ENCODE measurements at regions not wholly inside any gene's neighbourhood (a gene's known extent, or its start where the extent isn't known, plus 50 kb on each side); places are given as distances from the start of the nearest gene placed in this dataset.

DNA sequence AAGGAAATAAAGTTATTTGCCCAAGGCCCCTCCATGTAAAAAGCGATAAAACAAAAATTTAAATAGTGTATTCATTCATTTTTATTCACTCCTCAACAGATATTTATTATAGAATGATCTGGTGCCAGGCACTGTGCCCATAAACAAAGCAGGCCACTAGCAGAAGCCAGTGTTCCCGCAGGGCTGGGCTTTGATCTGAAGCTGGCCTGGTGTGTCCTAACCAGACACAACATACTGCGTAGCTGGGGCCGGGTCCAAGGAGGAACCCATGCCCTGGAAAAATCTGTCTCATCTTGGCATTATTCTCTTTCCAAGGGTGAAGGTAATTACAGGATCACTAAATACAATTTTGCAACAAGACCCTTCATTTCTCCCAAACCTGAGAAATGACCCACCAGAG lies 537.4 kb upstream of the CDH5 start:
- no peaks in the 10 kb centered on the region for H3K79me2 ChIP-seq
- TF ChIP-seq EZH2phosphoT487 (IDR thresholded peaks at IDR 0.05; ENCODE audit: low read depth, severe bottlenecking, unreplicated experiment), result no peak
- no peak for TF ChIP-seq EZH2 (IDR thresholded peaks at IDR 0.05; ENCODE audit: borderline replicate concordance)
- TF ChIP-seq, protein P1, sequence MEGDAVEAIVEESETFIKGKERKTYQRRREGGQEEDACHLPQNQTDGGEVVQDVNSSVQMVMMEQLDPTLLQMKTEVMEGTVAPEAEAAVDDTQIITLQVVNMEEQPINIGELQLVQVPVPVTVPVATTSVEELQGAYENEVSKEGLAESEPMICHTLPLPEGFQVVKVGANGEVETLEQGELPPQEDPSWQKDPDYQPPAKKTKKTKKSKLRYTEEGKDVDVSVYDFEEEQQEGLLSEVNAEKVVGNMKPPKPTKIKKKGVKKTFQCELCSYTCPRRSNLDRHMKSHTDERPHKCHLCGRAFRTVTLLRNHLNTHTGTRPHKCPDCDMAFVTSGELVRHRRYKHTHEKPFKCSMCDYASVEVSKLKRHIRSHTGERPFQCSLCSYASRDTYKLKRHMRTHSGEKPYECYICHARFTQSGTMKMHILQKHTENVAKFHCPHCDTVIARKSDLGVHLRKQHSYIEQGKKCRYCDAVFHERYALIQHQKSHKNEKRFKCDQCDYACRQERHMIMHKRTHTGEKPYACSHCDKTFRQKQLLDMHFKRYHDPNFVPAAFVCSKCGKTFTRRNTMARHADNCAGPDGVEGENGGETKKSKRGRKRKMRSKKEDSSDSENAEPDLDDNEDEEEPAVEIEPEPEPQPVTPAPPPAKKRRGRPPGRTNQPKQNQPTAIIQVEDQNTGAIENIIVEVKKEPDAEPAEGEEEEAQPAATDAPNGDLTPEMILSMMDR (IDR thresholded peaks at IDR 0.05; ENCODE audit: poor library complexity), result no peak
- no peak overlapping the region for H3K4me3 ChIP-seq
- H3K4me2 ChIP-seq, result no peak overlapping the region
- H3K36me3 ChIP-seq (replicated peaks; ENCODE audit: insufficient read depth, low read depth), result no peaks in the 10 kb centered on the region
- no peak for DNase-seq (ENCODE audit: low spot score)
- no peaks in the 10 kb centered on the region for H4K20me1 ChIP-seq (ENCODE audit: insufficient read depth, poor library complexity, severe bottlenecking)
- no peak overlapping the region for H3K27ac ChIP-seq
- peaks cover 8% of the 10 kb centered on the region for H3K4me1 ChIP-seq (ENCODE audit: insufficient read depth)
- no peaks in the 10 kb centered on the region for H3K9me2 ChIP-seq (replicated peaks; ENCODE audit: insufficient read depth)
- H3K9me3 ChIP-seq (ENCODE audit: low read depth), result no peaks in the 10 kb centered on the region
- no peaks in the 10 kb centered on the region for H3K27me3 ChIP-seq
- WGBS (ENCODE audit: low lambda C conversion rate, missing lambda C conversion rate), result 97% methylated on average over 4 of the region's 4 CpGs
- H2AFZ ChIP-seq, result no peak overlapping the region

DNA sequence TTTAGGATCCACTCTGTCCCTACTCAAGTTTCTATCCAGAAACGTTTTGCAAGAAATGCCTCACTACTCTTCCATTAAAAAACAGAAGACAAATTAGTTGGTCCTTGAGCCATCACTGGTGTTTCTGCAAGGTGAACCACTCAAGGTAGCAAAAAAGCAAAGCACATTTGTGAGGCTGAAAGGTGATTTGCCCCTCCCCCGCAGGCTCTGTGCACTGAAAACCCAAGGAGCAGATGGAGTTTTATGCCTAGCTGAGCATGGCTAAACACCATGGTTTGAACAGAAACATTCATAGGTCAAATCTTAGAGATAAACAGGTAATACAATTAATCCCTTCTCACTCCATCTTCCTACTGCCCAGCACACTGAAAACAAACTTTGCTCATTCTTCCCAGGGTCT lies 538.2 kb upstream of the CDH5 start:
- Histone ChIP-seq H3K9me2 (replicated peaks; ENCODE audit: insufficient read depth) (no peaks in the 10 kb centered on the region), H3K4me3 (no peak overlapping the region), H3K27me3 (no peaks in the 10 kb centered on the region), H3K27ac (no peak overlapping the region), H4K20me1 (ENCODE audit: insufficient read depth, poor library complexity, severe bottlenecking) (no peaks in the 10 kb centered on the region), H3K4me2 (no peak overlapping the region), H3K79me2 (no peaks in the 10 kb centered on the region), H2AFZ (no peak overlapping the region), H3K9me3 (ENCODE audit: low read depth) (no peaks in the 10 kb centered on the region), H3K36me3 (replicated peaks; ENCODE audit: insufficient read depth, low read depth) (no peaks in the 10 kb centered on the region), H3K4me1 (ENCODE audit: insufficient read depth) (peaks cover 8% of the 10 kb centered on the region)
- WGBS (ENCODE audit: low lambda C conversion rate, missing lambda C conversion rate), result 84% methylated on average over 2 of the region's 2 CpGs
- DNase-seq (ENCODE audit: low spot score), result no peak
- TF ChIP-seq EZH2 (IDR thresholded peaks at IDR 0.05; ENCODE audit: borderline replicate concordance), result no peak
- no peak for TF ChIP-seq EZH2phosphoT487 (IDR thresholded peaks at IDR 0.05; ENCODE audit: low read depth, severe bottlenecking, unreplicated experiment)
- TF ChIP-seq, protein P1 (IDR thresholded peaks at IDR 0.05; ENCODE audit: poor library complexity), result no peak

DNA sequence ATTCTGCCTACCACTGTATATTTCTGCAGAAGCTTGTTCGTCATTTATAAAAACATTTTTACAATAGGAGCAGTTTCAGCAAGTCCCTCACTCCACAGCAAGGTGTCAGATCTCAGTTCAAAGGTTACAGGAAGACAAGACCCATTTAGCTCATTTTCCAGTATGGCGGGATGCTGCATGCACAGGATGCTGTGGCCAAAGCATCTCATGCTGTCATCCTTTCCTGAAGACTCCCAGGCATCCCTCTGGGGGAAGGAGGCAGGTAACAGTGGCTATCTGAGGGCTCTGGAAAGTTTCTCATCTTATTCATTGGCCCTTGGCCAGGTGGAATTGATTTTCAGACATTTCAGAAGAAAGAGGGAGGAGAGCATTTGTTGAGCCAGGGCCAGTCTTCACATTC lies 539.3 kb upstream of the CDH5 start:
- no peaks in the 10 kb centered on the region for H3K4me1 ChIP-seq (ENCODE audit: insufficient read depth)
- H3K4me2 ChIP-seq, result no peak overlapping the region
- H2AFZ ChIP-seq, result no peak overlapping the region
- no peak overlapping the region for H3K4me3 ChIP-seq
- no peaks in the 10 kb centered on the region for H3K9me3 ChIP-seq (ENCODE audit: low read depth)
- no peaks in the 10 kb centered on the region for H3K36me3 ChIP-seq (replicated peaks; ENCODE audit: insufficient read depth, low read depth)
- no peaks in the 10 kb centered on the region for H3K27me3 ChIP-seq
- H3K9me2 ChIP-seq (replicated peaks; ENCODE audit: insufficient read depth), result no peaks in the 10 kb centered on the region
- no peaks in the 10 kb centered on the region for H3K79me2 ChIP-seq
- TF ChIP-seq, protein P1 (IDR thresholded peaks at IDR 0.05; ENCODE audit: poor library complexity), result no peak
- TF ChIP-seq EZH2phosphoT487 (IDR thresholded peaks at IDR 0.05; ENCODE audit: low read depth, severe bottlenecking, unreplicated experiment), result no peak
- TF ChIP-seq EZH2 (IDR thresholded peaks at IDR 0.05; ENCODE audit: borderline replicate concordance), result no peak
- no peak for DNase-seq (ENCODE audit: low spot score)
- 94% methylated on average over 2 of the region's 2 CpGs for WGBS (ENCODE audit: low lambda C conversion rate, missing lambda C conversion rate)
- no peak overlapping the region for H3K27ac ChIP-seq
- no peaks in the 10 kb centered on the region for H4K20me1 ChIP-seq (ENCODE audit: insufficient read depth, poor library complexity, severe bottlenecking)
